Naive B cell (primary cell): ENCODE measurements at regions not wholly inside any gene's neighbourhood (a gene's known extent, or its start where the extent isn't known, plus 50 kb on each side); places are given as distances from the start of the nearest gene placed in this dataset.

Source experiments
- ATAC-seq, 2 donors: fragments of 150-1000 bp; cut with Tn5 transposase; 2 replicates each; pipeline ENCODE4 v1.10.0; 2021; ENCODE audit warnings: low read depth in 2 of 2, mild to moderate bottlenecking in 2 of 2, moderate library complexity in 2 of 2
- DNase-seq: peaks from one replicate; pipeline ENCODE4 v3.0.0; 2022
- H3K27ac Mint-ChIP-seq, 6 donors: one replicate each; pipeline ENCODE4 v1.8.0; 2020 to 2022; ENCODE audit warnings: mild to moderate bottlenecking in 6 of 6, mixed read lengths in 6 of 6, moderate library complexity in 5 of 6, inconsistent platforms in 2 of 6
- H3K27me3 Mint-ChIP-seq, 3 donors: one replicate each; pipeline ENCODE4 v1.8.0; 2021 to 2022; ENCODE audit warnings: mixed read lengths in 3 of 3, mild to moderate bottlenecking in 1 of 3
- H3K36me3 Mint-ChIP-seq, 2 donors: one replicate each; pipeline ENCODE4 v1.8.0; 2020 to 2022; ENCODE audit warnings: mixed read lengths in 2 of 2, inconsistent platforms in 1 of 2, mild to moderate bottlenecking in 1 of 2
- H3K4me1 Mint-ChIP-seq, 3 donors: one replicate each; pipeline ENCODE4 v1.8.0; 2020 to 2022; ENCODE audit warnings: mixed read lengths in 3 of 3, inconsistent platforms in 1 of 3, mild to moderate bottlenecking in 1 of 3, moderate library complexity in 1 of 3
- H3K4me3 Mint-ChIP-seq, 8 donors: one replicate each; pipeline ENCODE4 v1.8.0; 2020 to 2022; ENCODE audit warnings: mild to moderate bottlenecking in 8 of 8, mixed read lengths in 8 of 8, moderate library complexity in 8 of 8, inconsistent platforms in 2 of 8
- H3K9me3 Mint-ChIP-seq, 7 donors: one replicate each; pipeline ENCODE4 v1.8.0; 2020 to 2022; ENCODE audit warnings: mixed read lengths in 7 of 7, mild to moderate bottlenecking in 5 of 7, inconsistent platforms in 2 of 7, moderate library complexity in 1 of 7

GRCh38 chr17:73986641-73987177, 216.8 kb upstream of the RPL38 start:
- ATAC-seq (no peak), DNase-seq (no peak)
- peaks cover 0 to 15% (median 13%) of the 10 kb centered on the region in 3 donors for H3K27me3 Mint-ChIP-seq
- H3K9me3 Mint-ChIP-seq: no peaks in the 10 kb centered on the region
- no peak overlapping the region for H3K4me3 Mint-ChIP-seq
- no peak overlapping the region for H3K27ac Mint-ChIP-seq
- peaks cover 0 to 18% (median 6%) of the 10 kb centered on the region in 3 donors for H3K4me1 Mint-ChIP-seq
- no peaks in the 10 kb centered on the region for H3K36me3 Mint-ChIP-seq

- peaks cover 0 to 16% (median 6%) of the 10 kb centered on the region in 3 donors for H3K4me1 Mint-ChIP-seq
- H3K4me3 Mint-ChIP-seq: no peak overlapping the region
- no peak for DNase-seq
- H3K36me3 Mint-ChIP-seq: no peaks in the 10 kb centered on the region
- no peak overlapping the region for H3K27ac Mint-ChIP-seq
- peaks cover under 1 to 11% (median 10%) of the 10 kb centered on the region in 3 donors for H3K27me3 Mint-ChIP-seq
- no peaks in the 10 kb centered on the region for H3K9me3 Mint-ChIP-seq
- ATAC-seq: no peak
Measured at GRCh38 chr17:73987395-73987794, 216.1 kb upstream of the RPL38 start.

DNA sequence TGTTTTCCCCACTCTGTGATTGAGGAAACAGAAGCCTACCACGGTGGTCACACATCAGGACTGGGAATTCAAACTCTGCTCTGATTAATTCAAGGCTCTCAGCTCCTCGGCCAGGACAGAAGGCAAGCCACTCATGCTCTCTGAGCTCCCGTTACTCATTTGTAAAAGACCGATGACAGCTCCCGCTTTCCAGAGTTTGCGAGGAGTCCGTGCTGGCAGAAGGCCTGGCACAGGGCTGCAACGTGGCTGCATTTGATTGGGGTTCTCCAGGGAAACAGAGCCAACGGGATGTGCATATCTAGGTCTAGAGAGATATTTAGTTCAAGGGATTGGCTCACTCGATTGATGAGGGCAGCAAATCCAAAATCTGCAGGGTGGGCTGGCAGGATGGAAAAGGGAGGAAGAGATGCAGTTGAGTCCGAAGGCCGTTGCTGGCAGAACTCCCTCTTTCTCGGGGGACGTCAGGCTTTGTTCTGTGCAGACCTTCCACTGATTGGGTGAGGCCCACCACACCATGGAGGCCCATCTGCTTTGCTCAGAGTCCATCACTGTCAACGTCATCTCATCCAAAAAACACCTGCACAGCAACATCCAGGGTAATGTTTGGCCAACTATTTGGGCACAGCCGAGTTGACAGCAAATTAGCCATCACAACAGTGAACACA, 215.5 kb upstream of the RPL38 start:
- DNase-seq (no peak), ATAC-seq (no peak)
- H3K4me3 Mint-ChIP-seq: no peak overlapping the region
- no peaks in the 10 kb centered on the region for H3K36me3 Mint-ChIP-seq
- peaks cover 0 to 10% (median 6%) of the 10 kb centered on the region in 3 donors for H3K4me1 Mint-ChIP-seq
- peaks cover 6 to 11% (median 7%) of the 10 kb centered on the region in 3 donors for H3K27me3 Mint-ChIP-seq
- H3K9me3 Mint-ChIP-seq: peaks cover 0 to 2% (median 0%) of the 10 kb centered on the region in 7 donors
- no peak overlapping the region for H3K27ac Mint-ChIP-seq

DNA sequence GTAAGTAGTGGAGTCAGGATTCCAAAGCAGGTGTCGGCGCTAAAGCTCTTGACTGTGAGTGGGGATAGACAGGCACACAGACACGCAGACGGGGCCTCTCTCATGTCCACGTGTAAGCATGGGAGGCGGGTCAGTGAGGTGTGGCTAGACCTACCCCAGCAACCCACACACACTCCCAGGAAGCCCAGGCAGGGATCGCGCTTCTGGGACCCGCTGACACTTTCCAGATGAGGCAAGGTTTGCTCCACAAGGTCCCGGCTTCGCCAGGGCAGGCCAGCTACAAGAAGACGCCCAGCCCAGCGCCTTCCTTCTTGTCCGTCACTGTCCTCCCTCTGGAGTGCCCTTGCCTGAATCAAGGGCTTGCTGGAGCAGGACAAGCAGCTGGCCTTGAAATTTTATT, 213.8 kb upstream of the RPL38 start:
- Mint-ChIP-seq H3K27me3 (peaks cover 4 to 15% (median 12%) of the 10 kb centered on the region in 3 donors), H3K9me3 (peaks cover 0 to 2% (median 0%) of the 10 kb centered on the region in 7 donors), H3K4me1 (peaks cover 0 to 7% (median 6%) of the 10 kb centered on the region in 3 donors), H3K27ac (no peak overlapping the region), H3K36me3 (no peaks in the 10 kb centered on the region), H3K4me3 (no peak overlapping the region)
- DNase-seq: no peak
- no peak for ATAC-seq

- ATAC-seq (no peak), DNase-seq (no peak)
- Mint-ChIP-seq H3K36me3 (no peaks in the 10 kb centered on the region), H3K4me3 (no peak overlapping the region), H3K27ac (no peak overlapping the region), H3K4me1 (peaks cover 0 to under 1% (median 0%) of the 10 kb centered on the region in 3 donors), H3K9me3 (peaks cover 0 to 2% (median 0%) of the 10 kb centered on the region in 7 donors), H3K27me3 (peaks cover 4 to 15% (median 12%) of the 10 kb centered on the region in 3 donors)
Measured at GRCh38 chr17:73990290-73990689, 213.2 kb upstream of the RPL38 start.

GRCh38 chr17:73991260-73991659, 212.2 kb upstream of the RPL38 start:
- ATAC-seq: no peak
- DNase-seq: no peak
- Mint-ChIP-seq H3K4me1 (no peaks in the 10 kb centered on the region), H3K9me3 (peaks cover 0 to 2% (median 0%) of the 10 kb centered on the region in 7 donors), H3K27ac (no peak overlapping the region), H3K4me3 (no peak overlapping the region), H3K36me3 (no peaks in the 10 kb centered on the region), H3K27me3 (peaks cover 4 to 15% (median 12%) of the 10 kb centered on the region in 3 donors)

GRCh38 chr17:73994946-73995345, 208.5 kb upstream of the RPL38 start:
- Mint-ChIP-seq H3K27me3 (peaks cover 12 to 32% (median 29%) of the 10 kb centered on the region in 3 donors), H3K9me3 (peaks cover 0 to 2% (median 0%) of the 10 kb centered on the region in 7 donors), H3K27ac (no peak overlapping the region), H3K4me3 (no peak overlapping the region), H3K4me1 (peaks cover 0 to 6% (median 0%) of the 10 kb centered on the region in 3 donors), H3K36me3 (no peaks in the 10 kb centered on the region)
- DNase-seq (no peak), ATAC-seq (no peak)

DNA sequence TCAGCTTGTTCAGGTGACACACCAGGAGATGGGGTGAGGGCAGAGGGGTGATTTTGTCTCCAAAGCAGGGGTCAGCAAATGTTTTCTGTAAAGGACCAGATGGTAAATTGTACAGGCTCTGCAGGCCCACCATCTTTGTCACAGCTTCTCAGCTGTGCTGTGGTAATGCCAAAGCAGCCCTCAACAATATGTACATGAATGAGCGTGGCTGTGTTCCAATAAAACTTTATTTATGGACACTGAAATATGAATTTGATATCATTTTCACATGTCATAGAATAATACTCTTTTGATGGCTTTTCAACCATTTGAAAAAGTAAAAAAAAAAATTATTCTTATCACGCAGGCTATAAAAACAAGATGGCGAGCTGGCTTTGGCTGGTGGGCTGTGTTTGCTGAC, 206.4 kb upstream of the RPL38 start:
- Mint-ChIP-seq H3K27me3 (peaks cover 12 to 38% (median 32%) of the 10 kb centered on the region in 3 donors), H3K36me3 (no peaks in the 10 kb centered on the region), H3K4me3 (no peak overlapping the region), H3K9me3 (peaks cover 0 to 2% (median 0%) of the 10 kb centered on the region in 7 donors), H3K4me1 (peaks cover 0 to 6% (median 0%) of the 10 kb centered on the region in 3 donors), H3K27ac (no peak overlapping the region)
- ATAC-seq (no peak), DNase-seq (no peak)

DNA sequence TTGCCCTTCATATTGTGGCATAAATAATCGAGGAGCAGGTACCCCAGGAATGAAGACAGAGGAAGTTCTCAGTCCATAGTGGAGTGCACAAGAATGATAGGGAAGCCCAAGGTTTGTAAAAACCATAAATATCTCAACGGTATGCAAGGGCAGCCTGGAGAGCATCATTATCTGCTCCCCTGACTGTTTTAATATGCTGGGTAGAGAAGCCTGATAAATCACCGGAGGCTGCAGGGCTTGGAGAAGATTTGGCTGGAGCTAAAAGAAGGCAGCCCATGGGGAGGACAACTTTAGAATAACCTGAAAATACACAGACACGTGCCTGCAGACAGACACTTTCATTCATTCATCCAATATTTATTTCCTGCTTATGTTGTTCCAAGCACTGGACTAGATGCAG, 205.2 kb upstream of the RPL38 start:
- H3K27me3 Mint-ChIP-seq: peaks cover 8 to 31% (median 28%) of the 10 kb centered on the region in 3 donors
- H3K36me3 Mint-ChIP-seq: no peaks in the 10 kb centered on the region
- H3K9me3 Mint-ChIP-seq: no peaks in the 10 kb centered on the region
- ATAC-seq: no peak
- no peak for DNase-seq
- H3K4me1 Mint-ChIP-seq: peaks cover 0 to 6% (median 0%) of the 10 kb centered on the region in 3 donors
- peak overlapping the region in 1 of 6 donors; percentile 14 for H3K27ac Mint-ChIP-seq
- no peak overlapping the region for H3K4me3 Mint-ChIP-seq

DNA sequence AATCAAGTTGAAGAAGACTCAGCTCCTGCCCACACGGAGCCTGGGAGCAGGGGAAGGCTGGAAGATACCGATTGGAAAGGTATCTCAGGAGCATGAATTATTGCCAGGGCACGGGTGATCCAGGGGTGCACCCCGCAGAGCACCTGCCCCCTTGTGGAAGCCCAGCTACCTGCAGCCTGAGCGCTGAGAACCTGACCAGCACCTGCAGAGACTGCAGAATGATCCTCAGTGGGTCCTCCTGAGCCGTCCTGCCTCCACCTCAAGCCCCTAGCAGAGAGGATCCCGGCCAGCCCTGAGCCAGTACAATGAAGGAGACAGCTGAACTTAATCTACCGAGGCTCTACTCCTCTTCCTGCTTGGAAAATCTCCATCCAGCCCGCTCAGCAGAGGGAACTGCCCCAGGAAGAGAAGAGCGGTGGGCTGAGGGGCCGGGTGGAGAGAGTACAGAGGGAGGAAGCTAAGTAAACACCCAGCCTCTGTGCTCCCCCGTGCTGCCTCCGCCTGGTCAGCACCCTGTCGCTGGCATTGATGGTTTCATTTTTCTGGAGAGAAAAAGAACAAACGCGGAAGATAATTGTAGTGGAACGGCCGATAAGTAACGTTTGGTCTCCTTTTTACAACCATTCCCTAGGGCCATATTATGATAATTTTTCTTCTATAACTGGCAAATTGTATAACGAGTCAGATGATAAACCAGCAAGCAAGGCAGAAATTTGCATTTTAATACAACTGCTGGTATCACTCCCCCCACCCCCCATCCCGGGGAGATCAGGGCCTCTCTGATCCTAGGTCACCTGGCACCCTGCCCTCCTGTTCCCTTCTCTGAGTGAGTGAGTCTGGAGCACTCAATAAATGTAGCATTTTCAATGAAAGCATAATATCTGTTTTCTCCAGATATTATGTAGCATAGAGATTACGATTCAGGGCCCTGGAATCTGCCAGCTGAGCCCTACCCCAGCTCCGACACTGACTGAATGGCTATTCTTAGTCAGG, 204.5 kb upstream of the RPL38 start:
- Mint-ChIP-seq H3K27me3 (peaks cover 11 to 35% (median 31%) of the 10 kb centered on the region in 3 donors), H3K4me3 (no peak overlapping the region), H3K9me3 (no peaks in the 10 kb centered on the region), H3K4me1 (peaks cover 0 to 6% (median 0%) of the 10 kb centered on the region in 3 donors), H3K36me3 (no peaks in the 10 kb centered on the region), H3K27ac (peak overlapping the region in 1 of 6 donors; percentile 17)
- ATAC-seq: peak; percentile 34 to 44
- DNase-seq: peak; percentile 32

GRCh38 chr17:74001145-74001544, 202.3 kb upstream of the RPL38 start:
- H3K36me3 Mint-ChIP-seq: no peaks in the 10 kb centered on the region
- peaks cover 0 to 6% (median 0%) of the 10 kb centered on the region in 3 donors for H3K4me1 Mint-ChIP-seq
- ATAC-seq: no peak
- H3K9me3 Mint-ChIP-seq: no peaks in the 10 kb centered on the region
- H3K4me3 Mint-ChIP-seq: no peak overlapping the region
- no peak for DNase-seq
- H3K27ac Mint-ChIP-seq: no peak overlapping the region
- peaks cover 21 to 54% (median 48%) of the 10 kb centered on the region in 3 donors for H3K27me3 Mint-ChIP-seq

GRCh38 chr17:74002241-74002640, 201.2 kb upstream of the RPL38 start:
- peaks cover 21 to 60% (median 50%) of the 10 kb centered on the region in 3 donors for H3K27me3 Mint-ChIP-seq
- DNase-seq (no peak), ATAC-seq (no peak)
- no peak overlapping the region for H3K4me3 Mint-ChIP-seq
- H3K4me1 Mint-ChIP-seq: peaks cover 0 to 6% (median 0%) of the 10 kb centered on the region in 3 donors
- H3K36me3 Mint-ChIP-seq: no peaks in the 10 kb centered on the region
- no peak overlapping the region for H3K27ac Mint-ChIP-seq
- no peaks in the 10 kb centered on the region for H3K9me3 Mint-ChIP-seq

DNA sequence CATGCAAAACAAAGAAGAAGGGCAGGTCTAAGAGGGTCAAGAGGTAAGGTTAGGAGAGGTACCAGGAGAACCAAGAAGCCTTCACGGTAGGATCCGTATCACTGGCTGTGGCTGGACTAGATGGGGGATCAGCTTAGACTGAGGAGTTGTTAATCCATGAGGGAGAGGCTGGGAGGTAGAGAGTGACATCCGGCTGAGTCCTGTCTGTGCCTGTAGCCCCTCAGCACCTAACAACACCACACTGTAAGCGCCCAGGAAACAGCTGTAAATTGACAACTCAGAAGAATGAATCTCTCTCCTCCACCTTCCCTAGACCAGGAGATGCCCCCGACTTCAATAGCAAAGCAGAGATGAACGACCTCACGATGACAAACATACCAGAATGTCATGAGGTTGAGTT, 199.4 kb upstream of the RPL38 start:
- Mint-ChIP-seq H3K9me3 (peaks cover 0 to 1% (median 0%) of the 10 kb centered on the region in 7 donors), H3K36me3 (no peaks in the 10 kb centered on the region), H3K27me3 (peaks cover 27 to 62% (median 52%) of the 10 kb centered on the region in 3 donors), H3K4me1 (no peaks in the 10 kb centered on the region), H3K4me3 (no peak overlapping the region), H3K27ac (no peak overlapping the region)
- DNase-seq (no peak), ATAC-seq (no peak)
